ENCODE measurements at regions not wholly inside any gene's neighbourhood (a gene's known extent, or its start where the extent isn't known, plus 50 kb on each side); places are given as distances from the start of the nearest gene placed in this dataset.

GRCh38 chr3:107208100-107208499, 169.1 kb upstream of the CCDC54 start:
- Histone ChIP-seq H4K91ac (ENCODE audit: low read depth, low read length) (no peak overlapping the region), H3K4ac (ENCODE audit: low read depth, low read length) (no peak overlapping the region), H4K8ac (ENCODE audit: low read depth, low read length) (no peak overlapping the region), H3K27me3 (ENCODE audit: insufficient read depth, low read length) (no peaks in the 10 kb centered on the region), H3K18ac (ENCODE audit: low read length) (no peak overlapping the region), H3K4me1 (ENCODE audit: control insufficient read depth in 1 of 2, insufficient read depth in 2 of 2, low read length in 2 of 2) (peaks cover 4 to 8% of the 10 kb centered on the region in 2 experiments), H3K9ac (ENCODE audit: low read length) (no peak overlapping the region), H3K14ac (ENCODE audit: low read length) (no peak overlapping the region), H3K4me3 (ENCODE audit: low read depth, low read length) (no peak overlapping the region), H2BK5ac (ENCODE audit: low read depth, low read length, poor library complexity) (no peak overlapping the region), H2BK12ac (ENCODE audit: low read length) (no peak overlapping the region), H3K36me3 (ENCODE audit: control insufficient read depth in 1 of 2, insufficient read depth in 2 of 2, low read length in 2 of 2) (no peaks in the 10 kb centered on the region), H3K9me3 (ENCODE audit: insufficient read depth, low read depth, low read length) (no peaks in the 10 kb centered on the region), H4K12ac (ENCODE audit: low read depth, low read length) (no peak overlapping the region), H2AFZ (ENCODE audit: insufficient read depth, low read length, poor library complexity) (no peak overlapping the region), H3K4me2 (ENCODE audit: low read length) (no peak overlapping the region), H3K23ac (ENCODE audit: low read length) (no peak overlapping the region), H3K27ac (ENCODE audit: low read depth, low read length) (peak overlapping the region; percentile 98), H2AK5ac (ENCODE audit: low read length) (no peak overlapping the region), H3K79me2 (ENCODE audit: control insufficient read depth, insufficient read depth, low read length, poor library complexity) (peaks cover 6% of the 10 kb centered on the region), H2BK120ac (ENCODE audit: insufficient read depth, low read length, poor library complexity) (no peak overlapping the region), H3K79me1 (ENCODE audit: low read length) (peaks cover 26% of the 10 kb centered on the region)
- peak in 1 of 2 donors; percentile 42 for DNase-seq

GRCh38 chr3:107208796-107209195, 168.4 kb upstream of the CCDC54 start:
- Histone ChIP-seq H3K23ac (ENCODE audit: low read length) (no peak overlapping the region), H3K18ac (ENCODE audit: low read length) (no peak overlapping the region), H3K79me1 (ENCODE audit: low read length) (peaks cover 29% of the 10 kb centered on the region), H2BK5ac (ENCODE audit: low read depth, low read length, poor library complexity) (peak overlapping the region; percentile 95), H3K4me2 (ENCODE audit: low read length) (no peak overlapping the region), H3K9ac (ENCODE audit: low read length) (no peak overlapping the region), H4K8ac (ENCODE audit: low read depth, low read length) (no peak overlapping the region), H2AFZ (ENCODE audit: insufficient read depth, low read length, poor library complexity) (no peak overlapping the region), H3K9me3 (ENCODE audit: insufficient read depth, low read depth, low read length) (no peaks in the 10 kb centered on the region), H3K4me3 (ENCODE audit: low read depth, low read length) (no peak overlapping the region), H3K14ac (ENCODE audit: low read length) (peak overlapping the region; percentile 84), H4K12ac (ENCODE audit: low read depth, low read length) (no peak overlapping the region), H2AK5ac (ENCODE audit: low read length) (no peak overlapping the region), H3K36me3 (ENCODE audit: control insufficient read depth in 1 of 2, insufficient read depth in 2 of 2, low read length in 2 of 2) (no peaks in the 10 kb centered on the region), H3K4ac (ENCODE audit: low read depth, low read length) (no peak overlapping the region), H4K91ac (ENCODE audit: low read depth, low read length) (peak overlapping the region; percentile 76), H3K79me2 (ENCODE audit: control insufficient read depth, insufficient read depth, low read length, poor library complexity) (peaks cover 6% of the 10 kb centered on the region), H3K27ac (ENCODE audit: low read depth, low read length) (peak overlapping the region; percentile 95), H3K27me3 (ENCODE audit: insufficient read depth, low read length) (no peaks in the 10 kb centered on the region), H2BK120ac (ENCODE audit: insufficient read depth, low read length, poor library complexity) (peak overlapping the region; percentile 93), H3K4me1 (ENCODE audit: control insufficient read depth in 1 of 2, insufficient read depth in 2 of 2, low read length in 2 of 2) (peaks cover 4 to 8% of the 10 kb centered on the region in 2 experiments), H2BK12ac (ENCODE audit: low read length) (peak overlapping the region; percentile 91)
- WGBS (ENCODE audit: extremely low coverage, insufficient coverage, insufficient read length): no CpG with 5 or more reads among the region's 1 CpG
- no peak for DNase-seq

- Histone ChIP-seq H3K9ac (ENCODE audit: low read length) (no peak overlapping the region), H3K14ac (ENCODE audit: low read length) (no peak overlapping the region), H2BK5ac (ENCODE audit: low read depth, low read length, poor library complexity) (no peak overlapping the region), H3K79me1 (ENCODE audit: low read length) (peaks cover 32% of the 10 kb centered on the region), H3K9me3 (ENCODE audit: insufficient read depth, low read depth, low read length) (no peaks in the 10 kb centered on the region), H2AK5ac (ENCODE audit: low read length) (peak overlapping the region; percentile 41), H3K27ac (ENCODE audit: low read depth, low read length) (peak overlapping the region; percentile 95), H3K79me2 (ENCODE audit: control insufficient read depth, insufficient read depth, low read length, poor library complexity) (peaks cover 6% of the 10 kb centered on the region), H3K36me3 (ENCODE audit: control insufficient read depth in 1 of 2, insufficient read depth in 2 of 2, low read length in 2 of 2) (no peaks in the 10 kb centered on the region), H2BK12ac (ENCODE audit: low read length) (no peak overlapping the region), H4K8ac (ENCODE audit: low read depth, low read length) (no peak overlapping the region), H2BK120ac (ENCODE audit: insufficient read depth, low read length, poor library complexity) (peak overlapping the region; percentile 97), H2AFZ (ENCODE audit: insufficient read depth, low read length, poor library complexity) (no peak overlapping the region), H3K23ac (ENCODE audit: low read length) (no peak overlapping the region), H3K4ac (ENCODE audit: low read depth, low read length) (no peak overlapping the region), H3K4me1 (ENCODE audit: control insufficient read depth in 1 of 2, insufficient read depth in 2 of 2, low read length in 2 of 2) (peaks cover 4 to 8% of the 10 kb centered on the region in 2 experiments), H4K91ac (ENCODE audit: low read depth, low read length) (peak overlapping the region; percentile 83), H3K18ac (ENCODE audit: low read length) (no peak overlapping the region), H3K27me3 (ENCODE audit: insufficient read depth, low read length) (no peaks in the 10 kb centered on the region), H3K4me2 (ENCODE audit: low read length) (no peak overlapping the region), H3K4me3 (ENCODE audit: low read depth, low read length) (no peak overlapping the region), H4K12ac (ENCODE audit: low read depth, low read length) (no peak overlapping the region)
- DNase-seq: no peak
- no CpG with 5 or more reads among the region's 4 CpGs for WGBS (ENCODE audit: extremely low coverage, insufficient coverage, insufficient read length)
Measured at GRCh38 chr3:107209302-107209990, 167.8 kb upstream of the CCDC54 start.

DNA sequence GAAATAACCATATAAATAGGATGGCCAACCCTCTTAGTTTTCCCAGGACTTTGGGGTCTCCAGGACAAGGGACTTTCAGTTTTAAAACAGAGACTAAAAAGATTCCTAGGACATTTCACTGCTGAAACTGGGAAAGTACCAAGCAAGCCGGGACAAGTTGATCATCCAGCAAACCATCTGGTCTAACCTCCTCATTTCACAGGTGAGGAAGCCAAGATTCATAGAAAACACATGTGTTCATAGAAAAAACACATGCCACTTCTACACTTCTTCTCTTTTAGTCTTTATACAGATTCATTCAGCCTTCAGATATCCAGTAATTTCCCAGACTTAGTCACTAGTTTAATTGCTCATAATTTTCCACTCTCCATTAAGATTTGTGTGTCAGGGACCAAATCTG, 165.6 kb upstream of the CCDC54 start:
- Histone ChIP-seq H2BK120ac (ENCODE audit: insufficient read depth, low read length, poor library complexity) (peak overlapping the region; percentile 24), H2BK5ac (ENCODE audit: low read depth, low read length, poor library complexity) (peak overlapping the region; percentile 26), H3K9me3 (ENCODE audit: insufficient read depth, low read depth, low read length) (no peaks in the 10 kb centered on the region), H3K27me3 (ENCODE audit: insufficient read depth, low read length) (no peaks in the 10 kb centered on the region), H3K4me2 (ENCODE audit: low read length) (no peak overlapping the region), H3K4me3 (ENCODE audit: low read depth, low read length) (no peak overlapping the region), H2BK12ac (ENCODE audit: low read length) (no peak overlapping the region), H3K14ac (ENCODE audit: low read length) (no peak overlapping the region), H2AFZ (ENCODE audit: insufficient read depth, low read length, poor library complexity) (no peak overlapping the region), H4K8ac (ENCODE audit: low read depth, low read length) (no peak overlapping the region), H3K23ac (ENCODE audit: low read length) (no peak overlapping the region), H3K79me1 (ENCODE audit: low read length) (peaks cover 44% of the 10 kb centered on the region), H2AK5ac (ENCODE audit: low read length) (no peak overlapping the region), H3K79me2 (ENCODE audit: control insufficient read depth, insufficient read depth, low read length, poor library complexity) (peaks cover 8% of the 10 kb centered on the region), H3K36me3 (ENCODE audit: control insufficient read depth in 1 of 2, insufficient read depth in 2 of 2, low read length in 2 of 2) (no peaks in the 10 kb centered on the region), H3K18ac (ENCODE audit: low read length) (no peak overlapping the region), H3K4ac (ENCODE audit: low read depth, low read length) (no peak overlapping the region), H3K4me1 (ENCODE audit: control insufficient read depth in 1 of 2, insufficient read depth in 2 of 2, low read length in 2 of 2) (peaks cover 7 to 14% of the 10 kb centered on the region in 2 experiments), H4K91ac (ENCODE audit: low read depth, low read length) (peak overlapping the region; percentile 74), H3K9ac (ENCODE audit: low read length) (no peak overlapping the region), H4K12ac (ENCODE audit: low read depth, low read length) (no peak overlapping the region), H3K27ac (ENCODE audit: low read depth, low read length) (no peak overlapping the region)
- DNase-seq: no peak
- WGBS (ENCODE audit: extremely low coverage, insufficient coverage, insufficient read length): no CpG with 5 or more reads among the region's 1 CpG

Measured in trophoblast cell (in vitro differentiated cells and primary cell).